Dermis blood vessel endothelial cell (primary cell): ENCODE measurements at regions not wholly inside any gene's neighbourhood (a gene's known extent, or its start where the extent isn't known, plus 50 kb on each side); places are given as distances from the start of the nearest gene placed in this dataset.
"Not testable (repeated sequence)": the region's sequence is repeated elsewhere in the genome, so short reads cannot be mapped to it uniquely, and the experiment has no call there.

ENCODE experiments used
- DNase-seq: peaks from one replicate; pipeline ENCODE4 v3.0.0; 2010

DNA sequence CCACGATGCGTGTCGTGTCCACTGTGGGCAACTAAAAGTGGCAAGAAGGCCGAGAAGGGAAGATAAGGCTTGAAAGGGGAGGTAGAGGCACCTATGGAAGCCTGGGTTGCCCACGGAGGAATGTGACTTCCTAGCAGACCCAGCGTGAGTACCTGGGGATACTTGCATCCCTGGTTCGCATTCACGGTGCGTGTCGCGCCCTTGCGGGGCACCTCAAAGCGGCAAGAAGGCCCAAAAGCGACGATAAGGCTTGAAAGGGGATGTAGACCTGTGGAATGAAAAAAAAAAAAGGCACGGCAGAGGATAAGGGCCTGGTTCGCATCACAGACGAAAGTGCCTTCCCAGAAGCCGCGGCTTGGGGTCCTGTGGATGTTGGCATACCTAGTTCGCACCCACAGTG lies 282.9 kb downstream of the ALG10 start:
- DNase-seq, result no peak

DNA sequence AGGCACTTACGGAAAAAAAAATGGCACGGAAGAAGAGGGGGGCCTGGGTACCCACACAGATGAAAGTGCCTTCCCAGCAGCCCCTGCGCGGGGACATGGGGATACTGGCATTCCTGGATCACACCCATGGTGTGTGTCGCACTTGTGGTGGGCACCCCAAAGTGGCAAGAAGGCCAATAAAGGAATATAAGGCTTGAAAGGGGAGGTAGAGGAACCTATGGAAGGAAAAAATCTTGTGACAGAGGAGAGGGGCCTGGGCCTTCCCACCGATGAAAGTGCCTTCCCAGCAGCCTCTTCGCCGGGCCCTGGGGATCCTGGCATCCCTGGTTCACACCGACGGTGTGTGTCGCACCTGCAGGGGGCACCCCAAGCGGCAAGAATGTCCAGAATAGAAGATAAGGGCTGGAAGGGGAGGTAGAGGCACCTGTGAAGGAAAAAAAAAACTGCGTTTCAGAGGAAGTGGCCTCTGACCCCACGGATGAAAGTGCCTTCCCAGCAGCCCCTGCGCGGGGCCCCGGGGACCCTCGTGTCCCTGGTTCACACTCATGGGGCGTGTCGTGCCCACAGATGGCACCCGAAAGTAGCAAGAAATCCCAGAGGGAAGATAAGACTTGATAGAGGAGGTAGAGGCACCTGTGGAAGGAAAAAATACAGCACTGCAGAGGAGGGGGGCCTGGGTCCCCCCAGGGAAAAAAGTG lies 284.0 kb downstream of the ALG10 start:
- no peak for DNase-seq

DNA sequence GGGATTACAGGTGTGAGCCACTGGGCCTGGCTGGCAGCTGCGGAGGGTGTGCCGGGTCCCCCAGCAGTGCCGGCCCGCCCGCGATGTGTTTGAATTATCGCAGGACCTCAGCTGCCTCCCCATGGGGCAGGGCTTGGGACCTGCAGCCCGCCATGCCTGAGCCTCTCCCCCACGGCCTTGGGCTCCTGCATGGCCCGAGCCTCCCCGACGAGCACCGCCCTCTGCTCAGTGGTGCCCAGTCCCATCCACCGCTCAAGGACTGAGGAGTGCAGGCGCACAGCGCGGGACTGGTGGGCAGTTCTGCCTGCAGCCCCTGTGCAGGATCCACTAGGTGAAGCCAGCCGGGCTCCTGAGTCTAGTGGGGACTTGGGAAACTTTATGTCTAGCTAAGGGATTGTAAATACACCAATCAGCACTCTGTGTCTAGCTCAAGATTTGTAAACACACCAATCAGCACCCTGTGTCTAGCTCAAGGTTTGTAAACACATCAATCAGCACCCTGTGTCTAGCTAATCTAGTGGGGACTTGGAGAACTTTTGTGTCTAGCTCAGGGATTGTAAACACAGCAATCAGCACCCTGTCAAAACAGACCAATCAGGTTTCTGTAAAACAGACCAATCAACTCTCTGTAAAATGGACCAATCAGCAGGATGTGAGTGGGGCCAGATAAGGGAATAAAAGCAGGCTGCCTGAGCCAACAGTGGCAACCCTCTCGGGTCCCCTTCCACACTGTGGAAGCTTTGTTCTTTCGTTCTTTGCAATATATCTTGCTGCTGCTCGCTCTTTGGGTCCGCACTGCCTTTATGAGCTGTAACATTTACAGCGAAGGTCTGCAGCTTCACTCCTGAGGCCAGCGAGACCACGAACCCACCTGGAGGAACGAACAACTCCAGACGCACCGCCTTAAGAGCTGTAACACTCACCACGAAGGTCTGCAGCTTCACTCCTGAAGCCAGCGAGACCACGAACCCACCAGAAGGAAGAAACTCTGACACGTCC lies 287.8 kb downstream of the ALG10 start:
- not testable (repeated sequence) for DNase-seq

- DNase-seq, result no peak
These were observed 289.0 kb downstream of the ALG10 start for GRCh38 chr12:34311337-34311736.

DNA sequence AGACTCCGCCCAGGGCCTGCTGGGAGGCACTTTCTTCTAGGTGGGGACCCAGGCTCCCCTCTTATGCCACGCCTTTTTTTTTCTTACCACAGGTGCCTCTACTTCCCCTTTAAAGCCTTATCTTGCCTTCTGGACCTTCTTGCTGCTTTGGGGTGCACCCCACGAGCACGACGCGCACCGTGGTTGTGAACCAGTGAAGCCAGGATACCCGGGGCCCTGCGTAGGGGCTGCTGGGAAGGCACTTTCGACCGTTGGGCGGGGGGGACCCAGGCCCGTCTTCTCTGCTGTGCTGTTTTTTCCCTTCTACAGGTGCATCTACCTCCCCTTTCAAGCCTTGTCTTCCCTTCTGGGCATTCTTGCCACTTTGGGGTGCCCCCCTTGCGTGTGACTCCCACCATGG lies 305.4 kb downstream of the ALG10 start:
- no peak for DNase-seq

DNA sequence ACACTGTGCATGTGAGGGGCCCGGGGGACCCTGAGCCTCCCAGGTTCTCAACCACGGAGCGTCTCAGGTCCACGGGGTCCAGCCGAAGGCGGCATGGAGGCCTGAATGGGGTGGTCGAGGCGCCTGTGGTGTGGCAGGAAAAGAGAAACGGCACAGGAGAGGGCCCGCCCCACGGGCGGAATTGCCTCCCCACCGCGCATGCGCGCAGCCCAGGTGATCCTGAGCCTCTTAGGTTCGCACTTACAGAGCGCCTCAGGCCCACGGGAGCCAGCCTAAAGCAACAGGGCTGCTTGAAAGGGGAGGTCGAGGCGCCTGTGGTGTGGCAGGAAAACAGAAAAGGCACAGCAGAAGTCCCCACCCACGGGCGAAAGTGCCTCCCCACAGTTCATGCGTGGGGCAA lies 311.0 kb downstream of the ALG10 start:
- no peak for DNase-seq

DNA sequence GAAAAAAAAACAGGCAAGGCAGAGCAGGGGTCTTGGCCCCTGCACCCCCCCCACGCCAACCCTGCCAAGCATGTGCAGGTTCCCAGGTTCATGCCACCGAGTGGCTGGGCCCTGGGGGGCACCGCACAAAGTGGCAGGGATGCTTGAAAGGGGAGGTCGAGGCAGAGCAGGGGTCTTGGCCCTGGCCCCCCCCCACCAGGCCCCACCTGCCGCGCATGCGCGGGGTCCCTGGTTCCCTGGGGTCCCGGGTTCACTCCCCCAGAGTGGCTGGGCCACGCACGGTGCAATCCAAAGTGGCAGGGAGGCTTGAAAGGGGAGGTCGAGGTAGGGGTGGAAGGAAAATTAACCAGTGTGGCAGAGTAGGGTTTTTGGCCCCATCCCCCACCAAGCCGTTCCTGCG lies 312.2 kb downstream of the ALG10 start:
- DNase-seq, result no peak

- DNase-seq, result no peak
These were observed 312.9 kb downstream of the ALG10 start for GRCh38 chr12:34334953-34335743.

DNA sequence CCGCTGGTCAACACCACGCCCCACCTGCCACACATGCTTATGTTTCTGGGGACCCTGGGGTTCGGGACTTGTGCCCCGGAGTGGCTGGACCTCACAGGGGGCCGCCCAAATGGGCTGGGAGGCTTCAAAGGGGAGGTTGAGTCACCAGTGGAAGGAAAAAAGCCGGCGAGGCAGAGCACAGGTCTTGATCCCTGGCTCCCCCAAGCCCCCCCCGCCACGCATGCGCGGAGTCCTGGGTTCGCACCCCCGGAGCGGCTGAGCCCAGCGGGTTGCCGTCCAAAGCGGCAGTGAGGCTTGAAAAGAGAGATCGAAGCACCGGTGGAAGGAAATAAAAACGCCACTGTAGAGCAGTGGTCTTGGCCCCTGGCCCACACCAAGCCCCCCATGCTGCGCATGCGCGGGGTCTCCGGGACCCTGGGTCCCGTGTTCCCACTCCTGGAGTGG lies 313.5 kb downstream of the ALG10 start:
- DNase-seq, result no peak

- DNase-seq, result no peak
These were observed 314.5 kb downstream of the ALG10 start for GRCh38 chr12:34336619-34337465.

GRCh38 chr12:34338751-34339150 lies 316.5 kb downstream of the ALG10 start:
- no peak for DNase-seq

GRCh38 chr12:34339922-34340321 lies 317.6 kb downstream of the ALG10 start:
- no peak for DNase-seq

DNA sequence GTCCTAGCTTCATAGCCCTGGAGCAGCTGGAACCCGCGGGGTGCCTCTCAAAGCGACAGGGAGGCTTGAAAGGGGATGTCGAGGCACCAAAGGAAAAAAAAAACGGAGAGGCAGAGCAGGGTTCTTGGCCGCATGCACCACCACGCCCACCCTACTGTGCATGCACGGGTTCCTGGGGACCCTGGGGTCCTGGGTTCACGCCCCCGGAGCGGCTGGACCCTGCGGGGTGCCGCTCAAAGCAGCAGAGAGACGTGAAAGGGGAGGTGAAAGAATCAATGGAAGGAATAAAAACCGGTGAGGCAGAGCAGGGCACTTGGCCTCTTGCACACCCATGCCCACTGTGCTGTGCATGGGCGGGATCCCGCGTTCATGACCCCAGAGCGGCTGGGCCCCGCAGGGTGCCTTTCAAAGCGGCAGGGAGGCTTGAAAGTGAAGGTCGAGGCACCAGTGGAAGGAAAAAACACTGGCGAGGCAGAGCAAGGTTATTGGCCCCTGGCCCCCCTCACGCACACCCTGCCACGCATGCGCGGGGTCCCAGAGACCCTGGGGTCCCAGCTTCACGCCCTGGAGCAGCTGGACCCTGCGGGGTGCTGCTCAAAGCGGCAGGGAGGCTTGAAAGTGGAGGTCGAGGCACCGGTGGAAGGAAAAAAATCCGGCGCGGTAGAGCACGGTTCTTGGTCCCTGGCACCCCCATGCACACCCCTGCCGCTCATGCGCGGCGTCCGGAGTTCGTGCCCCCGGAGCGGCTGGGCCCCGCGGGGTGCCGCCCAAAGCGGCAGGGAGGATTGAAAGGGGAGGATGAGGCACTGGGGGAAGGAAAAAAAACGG lies 318.5 kb downstream of the ALG10 start:
- DNase-seq, result no peak

- DNase-seq, result no peak
These were observed 319.1 kb downstream of the ALG10 start for GRCh38 chr12:34341362-34341733.

- no peak for DNase-seq
These were observed 319.8 kb downstream of the ALG10 start for GRCh38 chr12:34342048-34342447.

DNA sequence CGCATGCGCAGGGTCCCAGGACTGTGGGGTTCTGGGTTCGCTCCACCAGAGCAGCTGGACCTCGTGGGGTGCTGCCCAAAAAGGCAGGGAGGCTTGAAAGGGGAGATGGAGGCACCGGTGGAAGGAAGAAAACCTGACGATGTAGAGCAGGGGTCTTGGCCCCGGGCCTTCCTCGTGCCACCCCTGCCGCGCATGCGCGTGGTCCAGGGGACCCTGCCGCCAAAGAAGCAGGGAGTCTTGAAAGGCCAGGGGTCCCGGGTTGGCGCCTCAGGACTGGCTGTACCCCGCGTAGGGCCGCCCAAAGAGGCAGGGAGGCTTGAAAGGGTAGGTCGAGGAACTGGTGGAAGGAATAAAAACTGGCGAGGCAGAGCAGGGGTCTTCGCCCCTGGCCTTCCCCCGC lies 321.0 kb downstream of the ALG10 start:
- no peak for DNase-seq

DNA sequence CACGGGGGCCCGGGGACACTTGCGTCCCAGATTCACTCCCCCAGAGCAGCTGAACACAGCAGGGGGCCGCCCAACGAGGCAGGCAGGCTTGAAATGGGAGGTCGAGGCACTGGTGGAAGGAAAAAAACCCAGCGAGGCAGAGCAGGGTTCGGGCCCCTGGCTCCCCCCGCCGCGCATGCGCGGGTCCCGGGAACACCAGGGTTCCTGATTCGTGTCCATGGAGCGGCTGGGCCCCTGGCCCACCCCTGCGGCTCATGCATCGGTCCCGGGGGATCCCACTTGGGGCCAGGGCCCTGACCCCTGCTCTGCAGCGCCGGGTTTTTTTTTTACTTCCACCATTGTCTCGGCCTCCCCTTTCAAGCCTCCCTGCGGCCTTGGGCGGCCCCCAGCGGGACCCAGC lies 321.5 kb downstream of the ALG10 start:
- DNase-seq, result no peak

GRCh38 chr12:34344851-34345522 lies 322.7 kb downstream of the ALG10 start:
- no peak for DNase-seq

DNA sequence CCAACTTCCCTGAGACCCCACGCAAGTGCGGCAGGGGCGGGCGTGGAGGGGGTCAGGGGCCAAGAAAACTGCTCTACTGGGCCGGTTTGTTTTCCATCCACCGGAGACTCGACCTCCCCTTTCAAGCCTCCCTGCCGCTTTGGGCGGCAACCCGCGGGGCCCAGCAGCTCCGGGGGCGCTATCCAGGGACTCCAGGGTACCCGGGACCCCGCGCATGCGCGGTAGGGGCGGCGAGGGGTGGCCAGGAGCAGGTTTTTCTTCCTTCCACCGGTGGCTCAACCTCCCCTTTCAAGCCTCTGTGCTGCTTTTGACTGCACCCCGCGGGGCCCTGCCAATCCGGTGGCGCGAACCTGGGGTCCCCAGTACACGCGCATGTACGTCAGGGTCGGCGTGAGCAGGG lies 323.5 kb downstream of the ALG10 start:
- no peak for DNase-seq

DNA sequence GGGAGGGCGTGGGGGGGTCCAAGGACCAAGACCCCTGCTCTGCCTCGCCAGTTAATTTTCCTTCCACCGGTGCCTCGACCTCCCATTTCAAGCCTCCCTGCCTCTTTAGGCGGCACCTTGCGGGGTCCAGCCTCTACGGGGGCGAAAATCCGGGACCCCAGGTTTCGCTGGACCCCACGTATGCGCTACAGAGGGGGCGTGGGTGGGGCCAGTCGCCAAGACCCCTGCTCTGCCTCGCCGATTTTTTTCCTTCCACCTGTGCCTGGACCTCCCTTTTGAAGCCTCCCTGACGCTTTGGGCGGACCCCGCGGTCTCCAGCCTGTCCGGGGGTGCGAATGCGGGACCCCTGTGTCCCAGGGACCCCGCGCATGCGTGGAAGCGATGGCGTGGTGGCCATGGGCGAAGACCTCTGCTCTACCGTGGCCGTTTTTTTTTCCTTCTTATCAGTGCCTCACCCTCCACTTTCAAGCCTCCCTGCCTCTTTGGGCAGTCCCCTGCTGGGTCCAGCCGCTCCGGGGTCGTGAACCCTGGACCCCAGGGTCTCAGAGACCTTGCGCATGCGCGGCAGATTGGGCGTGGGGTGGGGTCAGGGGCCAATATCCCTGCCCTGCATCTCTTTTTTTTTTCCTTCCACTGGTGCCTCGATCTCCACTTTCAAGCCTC lies 324.2 kb downstream of the ALG10 start:
- DNase-seq, result no peak
